ENCODE measurements at regions not wholly inside any gene's neighbourhood (a gene's known extent, or its start where the extent isn't known, plus 50 kb on each side); places are given as distances from the start of the nearest gene placed in this dataset.

- TF ChIP-seq CTCF (IDR thresholded peaks at IDR 0.05) (no peak), POLR2A (IDR thresholded peaks at IDR 0.05) (no peak), POLR2AphosphoS5 (IDR thresholded peaks at IDR 0.05; ENCODE audit: insufficient read depth in 1 of 2, low read depth in 1 of 2) (no peak)
These were observed 197.6 kb downstream of the DRD1 start for GRCh38 chr5:175246242-175246888.
